GM12873 (cell line): ENCODE measurements at regions not wholly inside any gene's neighbourhood (a gene's known extent, or its start where the extent isn't known, plus 50 kb on each side); places are given as distances from the start of the nearest gene placed in this dataset.

Experiments used
- TF ChIP-seq, protein P1 (sequence below): IDR thresholded peaks from 2 replicates; pipeline ENCODE4 v1.5.1; 2012; ENCODE audit warnings: low read depth, mild to moderate bottlenecking, moderate library complexity, low read length, control low read depth; ENCODE audit not compliant: insufficient read depth; ENCODE audit errors: missing control alignments

GRCh38 chr5:2658447-2658846 lies 93.0 kb downstream of the IRX2 start:
- TF ChIP-seq, protein P1, sequence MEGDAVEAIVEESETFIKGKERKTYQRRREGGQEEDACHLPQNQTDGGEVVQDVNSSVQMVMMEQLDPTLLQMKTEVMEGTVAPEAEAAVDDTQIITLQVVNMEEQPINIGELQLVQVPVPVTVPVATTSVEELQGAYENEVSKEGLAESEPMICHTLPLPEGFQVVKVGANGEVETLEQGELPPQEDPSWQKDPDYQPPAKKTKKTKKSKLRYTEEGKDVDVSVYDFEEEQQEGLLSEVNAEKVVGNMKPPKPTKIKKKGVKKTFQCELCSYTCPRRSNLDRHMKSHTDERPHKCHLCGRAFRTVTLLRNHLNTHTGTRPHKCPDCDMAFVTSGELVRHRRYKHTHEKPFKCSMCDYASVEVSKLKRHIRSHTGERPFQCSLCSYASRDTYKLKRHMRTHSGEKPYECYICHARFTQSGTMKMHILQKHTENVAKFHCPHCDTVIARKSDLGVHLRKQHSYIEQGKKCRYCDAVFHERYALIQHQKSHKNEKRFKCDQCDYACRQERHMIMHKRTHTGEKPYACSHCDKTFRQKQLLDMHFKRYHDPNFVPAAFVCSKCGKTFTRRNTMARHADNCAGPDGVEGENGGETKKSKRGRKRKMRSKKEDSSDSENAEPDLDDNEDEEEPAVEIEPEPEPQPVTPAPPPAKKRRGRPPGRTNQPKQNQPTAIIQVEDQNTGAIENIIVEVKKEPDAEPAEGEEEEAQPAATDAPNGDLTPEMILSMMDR, result no peak

GRCh38 chr5:2657151-2657550 lies 94.3 kb downstream of the IRX2 start:
- TF ChIP-seq, protein P1, result no peak

DNA sequence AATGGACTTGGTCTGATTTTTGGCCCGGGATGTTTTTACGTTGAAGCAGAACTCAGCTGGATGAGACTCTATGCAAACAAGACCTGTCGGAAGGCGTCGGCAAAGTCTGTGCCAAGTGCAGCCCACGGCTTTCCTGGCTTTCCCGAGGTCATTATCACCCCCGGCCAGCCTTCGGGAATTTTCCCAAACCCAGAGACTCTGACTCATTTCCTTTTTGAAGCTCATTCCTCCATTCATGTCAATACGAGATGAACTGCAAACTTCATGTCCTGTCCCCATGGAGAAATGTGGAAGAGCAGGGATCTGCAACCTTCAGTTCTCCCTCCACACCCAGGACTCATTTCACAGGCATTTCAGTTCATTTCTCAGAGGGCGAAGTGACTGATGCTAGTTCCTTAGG lies 95.3 kb downstream of the IRX2 start:
- TF ChIP-seq, protein P1, result no peak

GRCh38 chr5:2653991-2654390 lies 97.5 kb downstream of the IRX2 start:
- TF ChIP-seq, protein P1, result no peak

GRCh38 chr5:2651116-2651515 lies 100.4 kb downstream of the IRX2 start:
- TF ChIP-seq, protein P1, result no peak

DNA sequence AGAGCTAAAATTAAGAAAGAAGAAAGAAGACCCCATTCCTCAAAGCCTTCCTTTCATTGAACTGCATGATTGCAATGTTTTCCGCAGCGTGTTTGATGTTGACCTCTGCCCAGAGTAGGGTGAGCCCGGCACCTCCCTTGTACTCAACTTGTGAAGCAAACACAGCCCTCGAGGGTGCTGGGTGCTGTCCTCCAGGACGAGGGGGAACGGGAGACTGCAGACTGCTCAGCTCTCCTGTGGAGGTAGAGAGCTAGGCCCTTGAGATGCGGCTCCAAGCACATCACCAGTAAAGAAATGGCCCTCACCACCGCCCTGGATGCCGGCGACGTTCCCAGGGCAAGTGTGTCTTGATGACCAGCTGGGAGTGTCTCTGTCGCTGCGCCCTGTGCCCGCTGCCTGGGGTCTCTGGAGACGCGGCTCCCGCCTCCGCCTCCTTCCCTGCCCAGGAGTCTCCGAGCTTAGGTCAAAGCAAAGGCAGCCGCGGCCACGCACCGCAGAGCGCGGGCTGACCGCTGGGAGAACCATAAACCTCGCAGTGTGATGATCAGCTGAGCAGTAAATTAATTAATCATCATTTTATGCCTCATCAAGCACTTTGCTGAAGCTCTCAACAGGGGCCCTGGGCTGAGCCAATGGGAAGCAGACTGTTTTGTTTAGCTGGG lies 108.7 kb downstream of the IRX2 start:
- TF ChIP-seq, protein P1, result no peak

GRCh38 chr5:2640717-2641116 lies 110.8 kb downstream of the IRX2 start:
- TF ChIP-seq, protein P1, result no peak
